NT2/D1 (cell line): ENCODE measurements at regions not wholly inside any gene's neighbourhood (a gene's known extent, or its start where the extent isn't known, plus 50 kb on each side); places are given as distances from the start of the nearest gene placed in this dataset.

Source experiments
- DNase-seq: peaks from one replicate; pipeline ENCODE4 v3.0.0-alpha.2; 2011; ENCODE audit warnings: low read depth, low spot score
- H3K27me3 ChIP-seq: 2 replicates; pipeline ENCODE4 v1.6.0; 2011; ENCODE audit warnings: mild to moderate bottlenecking; ENCODE audit not compliant: insufficient read length, insufficient read depth
- H3K36me3 ChIP-seq: 2 replicates; pipeline ENCODE4 v1.6.1; 2011; ENCODE audit warnings: mild to moderate bottlenecking, low read length, mixed read lengths; ENCODE audit not compliant: insufficient read depth, insufficient read length
- H3K4me1 ChIP-seq: 2 replicates; pipeline ENCODE4 v1.5.1; 2011; ENCODE audit not compliant: insufficient read depth, insufficient read length
- H3K4me3 ChIP-seq: 2 replicates; pipeline ENCODE4 v1.5.1; 2011; ENCODE audit warnings: low read depth; ENCODE audit not compliant: insufficient read length
- H3K9ac ChIP-seq: 2 replicates; pipeline ENCODE4 v1.6.0; 2011; ENCODE audit warnings: low read depth; ENCODE audit not compliant: insufficient read length
- H3K9me3 ChIP-seq: 2 replicates; pipeline ENCODE4 v1.5.1; 2011; ENCODE audit warnings: mild to moderate bottlenecking, low read length; ENCODE audit not compliant: insufficient read depth
- SUZ12 ChIP-seq: IDR thresholded peaks from 2 replicates; pipeline ENCODE4 v1.6.1; 2011; ENCODE audit not compliant: insufficient read length, insufficient read depth; ENCODE audit errors: extremely low read depth
- YY1 ChIP-seq: IDR thresholded peaks from 2 replicates; pipeline ENCODE4 v1.6.1; 2011; ENCODE audit not compliant: insufficient read length, insufficient read depth
- ZNF274 ChIP-seq: IDR thresholded peaks from 2 replicates; pipeline ENCODE4 v1.6.1; 2011; ENCODE audit warnings: mild to moderate bottlenecking, low read depth, low read length

DNA sequence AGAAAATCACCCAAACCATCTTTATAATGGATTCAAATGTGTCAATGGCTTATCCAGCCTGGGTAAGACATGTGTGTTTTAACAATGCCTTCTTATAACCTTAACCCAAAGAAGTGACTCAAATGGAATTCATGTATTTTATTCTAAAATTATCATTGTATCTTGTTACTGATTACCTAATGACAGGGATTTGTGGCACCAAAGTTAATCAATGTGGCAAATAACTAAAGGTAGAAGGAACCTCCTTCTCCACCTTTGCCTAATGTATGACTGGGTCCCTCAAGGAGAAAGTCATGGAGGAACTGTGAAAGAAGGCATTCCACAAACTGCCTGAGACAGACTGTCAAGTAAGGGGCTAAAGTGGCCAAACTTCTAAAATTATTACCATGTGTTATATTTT, 84.4 kb upstream of the ITGA1 start:
- H3K27me3 ChIP-seq = no peaks in the 10 kb centered on the region
- no peak overlapping the region for H3K9ac ChIP-seq
- H3K9me3 ChIP-seq = no peaks in the 10 kb centered on the region
- TF ChIP-seq YY1 = no peak
- no peak for TF ChIP-seq ZNF274
- TF ChIP-seq SUZ12 = no peak
- H3K36me3 ChIP-seq = no peaks in the 10 kb centered on the region
- DNase-seq = no peak
- no peak overlapping the region for H3K4me3 ChIP-seq
- no peaks in the 10 kb centered on the region for H3K4me1 ChIP-seq

DNA sequence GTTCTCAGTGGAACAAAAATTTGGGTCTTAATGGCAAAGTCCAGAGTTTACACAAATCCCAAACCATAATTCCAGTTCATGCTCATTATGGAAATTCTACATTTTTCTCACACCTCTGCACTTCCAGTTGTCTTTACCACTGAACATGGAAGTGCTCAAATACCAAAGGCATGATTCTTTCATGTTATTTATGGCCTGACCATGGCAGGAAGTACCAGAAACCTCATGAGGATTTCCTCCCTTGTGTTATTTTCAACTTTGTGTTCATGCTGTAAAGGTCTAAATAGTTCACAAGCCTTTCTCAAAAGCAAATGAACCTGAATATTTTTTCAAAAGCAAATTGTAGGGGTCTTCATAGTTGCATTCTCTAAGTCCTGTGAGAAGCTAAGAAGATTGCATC, 82.0 kb upstream of the ITGA1 start:
- no peaks in the 10 kb centered on the region for H3K4me1 ChIP-seq
- no peaks in the 10 kb centered on the region for H3K27me3 ChIP-seq
- no peak overlapping the region for H3K9ac ChIP-seq
- no peak for TF ChIP-seq SUZ12
- TF ChIP-seq ZNF274 = no peak
- no peak for TF ChIP-seq YY1
- no peaks in the 10 kb centered on the region for H3K9me3 ChIP-seq
- no peak for DNase-seq
- H3K36me3 ChIP-seq = no peaks in the 10 kb centered on the region
- H3K4me3 ChIP-seq = no peak overlapping the region

DNA sequence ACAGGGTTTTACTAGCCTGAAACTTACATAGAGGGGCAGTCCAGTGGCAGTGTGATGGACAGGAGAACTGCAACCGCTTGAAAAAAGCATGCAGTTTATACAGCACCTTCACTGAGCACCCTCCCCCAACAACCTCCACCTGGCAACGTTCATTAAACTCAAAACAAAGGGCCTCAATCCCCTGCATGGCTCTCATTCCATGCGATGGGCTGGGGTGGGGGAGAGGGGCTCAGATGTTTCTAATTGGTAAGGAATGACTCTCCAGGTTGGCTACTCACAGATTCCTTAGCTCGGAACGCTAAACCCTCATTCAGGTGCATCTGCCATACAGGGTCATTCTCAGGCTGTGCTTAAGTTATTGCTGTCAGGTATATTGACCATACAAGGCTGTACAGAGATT, 80.9 kb upstream of the ITGA1 start:
- Histone ChIP-seq H3K4me1 (no peaks in the 10 kb centered on the region), H3K9ac (no peak overlapping the region), H3K9me3 (no peaks in the 10 kb centered on the region), H3K4me3 (no peak overlapping the region), H3K27me3 (no peaks in the 10 kb centered on the region), H3K36me3 (no peaks in the 10 kb centered on the region)
- DNase-seq = no peak
- TF ChIP-seq SUZ12 (no peak), YY1 (no peak), ZNF274 (no peak)

- Histone ChIP-seq H3K4me1 (no peaks in the 10 kb centered on the region), H3K9me3 (no peaks in the 10 kb centered on the region), H3K4me3 (no peak overlapping the region), H3K27me3 (no peaks in the 10 kb centered on the region), H3K9ac (no peak overlapping the region), H3K36me3 (no peaks in the 10 kb centered on the region)
- no peak for DNase-seq
- TF ChIP-seq SUZ12 = no peak
- TF ChIP-seq ZNF274 = no peak
- no peak for TF ChIP-seq YY1
These were observed 80.1 kb upstream of the ITGA1 start for GRCh38 chr5:52707616-52708015.

DNA sequence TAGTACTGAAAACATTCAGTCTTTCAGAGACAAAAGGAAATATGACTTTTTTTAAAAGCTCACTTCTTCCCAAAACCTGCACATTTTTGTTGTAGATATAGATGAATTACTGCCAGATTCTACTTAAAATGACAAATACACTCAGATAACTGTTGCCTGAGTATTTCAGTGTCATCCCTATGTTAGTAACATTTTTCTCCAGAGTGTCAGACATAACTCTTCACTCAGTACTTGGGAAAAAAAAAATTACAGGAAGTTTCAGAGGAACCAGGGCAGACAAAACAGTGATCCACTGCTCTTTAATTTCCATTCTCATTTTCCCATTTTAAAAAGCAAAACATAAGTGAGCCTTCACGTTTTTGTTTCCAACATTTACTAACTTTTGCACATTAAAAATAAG, 79.3 kb upstream of the ITGA1 start:
- Histone ChIP-seq H3K9ac (no peak overlapping the region), H3K36me3 (no peaks in the 10 kb centered on the region), H3K27me3 (no peaks in the 10 kb centered on the region), H3K4me1 (no peaks in the 10 kb centered on the region), H3K4me3 (no peak overlapping the region), H3K9me3 (no peaks in the 10 kb centered on the region)
- no peak for TF ChIP-seq ZNF274
- no peak for TF ChIP-seq YY1
- TF ChIP-seq SUZ12 = no peak
- no peak for DNase-seq

DNA sequence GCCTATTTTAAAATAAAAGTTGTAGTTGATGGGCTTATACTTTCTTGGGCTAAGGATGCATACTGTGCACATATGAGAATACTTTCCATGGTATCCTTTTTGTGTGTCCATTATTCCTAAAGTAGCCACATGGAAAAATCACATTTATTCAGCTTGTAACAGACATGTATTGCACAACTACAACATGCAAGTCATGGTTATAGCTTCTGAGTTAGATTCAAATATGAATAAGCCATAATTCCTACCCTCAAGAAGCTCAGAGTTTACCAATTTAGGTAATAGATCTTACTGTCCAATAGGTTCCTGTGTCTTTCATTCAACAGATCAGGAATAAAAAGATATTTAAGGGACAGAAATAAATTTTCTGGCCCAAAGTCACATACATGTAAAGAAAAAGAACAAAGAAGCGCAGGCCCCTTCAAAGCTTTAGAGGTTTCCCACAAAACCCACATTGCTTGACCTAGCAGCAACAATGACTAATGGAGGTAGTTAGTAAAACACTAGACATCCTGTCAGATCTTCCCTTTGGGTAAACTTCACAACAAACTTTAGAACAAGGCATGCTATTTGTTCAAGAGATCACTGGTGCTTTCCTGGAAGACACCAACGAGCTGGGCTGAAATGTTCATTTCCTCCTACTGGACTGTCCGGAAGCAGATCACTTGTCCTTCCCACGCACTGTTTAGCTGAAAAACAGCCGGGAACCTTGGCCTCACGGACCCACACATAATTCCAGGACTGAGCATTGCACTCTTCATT, 78.4 kb upstream of the ITGA1 start:
- H3K36me3 ChIP-seq = no peaks in the 10 kb centered on the region
- no peak for DNase-seq
- H3K27me3 ChIP-seq = no peaks in the 10 kb centered on the region
- no peaks in the 10 kb centered on the region for H3K4me1 ChIP-seq
- TF ChIP-seq SUZ12 (no peak), ZNF274 (no peak), YY1 (no peak)
- no peaks in the 10 kb centered on the region for H3K9me3 ChIP-seq
- H3K9ac ChIP-seq = no peak overlapping the region
- no peak overlapping the region for H3K4me3 ChIP-seq

- Histone ChIP-seq H3K4me3 (no peak overlapping the region), H3K36me3 (no peaks in the 10 kb centered on the region), H3K9ac (no peak overlapping the region), H3K27me3 (no peaks in the 10 kb centered on the region), H3K9me3 (no peaks in the 10 kb centered on the region), H3K4me1 (no peaks in the 10 kb centered on the region)
- DNase-seq = no peak
- no peak for TF ChIP-seq ZNF274
- TF ChIP-seq SUZ12 = no peak
- no peak for TF ChIP-seq YY1
These were observed 77.3 kb upstream of the ITGA1 start for GRCh38 chr5:52710310-52710971.
